ENCODE measurements at regions not wholly inside any gene's neighbourhood (a gene's known extent, or its start where the extent isn't known, plus 50 kb on each side); places are given as distances from the start of the nearest gene placed in this dataset.

DNA sequence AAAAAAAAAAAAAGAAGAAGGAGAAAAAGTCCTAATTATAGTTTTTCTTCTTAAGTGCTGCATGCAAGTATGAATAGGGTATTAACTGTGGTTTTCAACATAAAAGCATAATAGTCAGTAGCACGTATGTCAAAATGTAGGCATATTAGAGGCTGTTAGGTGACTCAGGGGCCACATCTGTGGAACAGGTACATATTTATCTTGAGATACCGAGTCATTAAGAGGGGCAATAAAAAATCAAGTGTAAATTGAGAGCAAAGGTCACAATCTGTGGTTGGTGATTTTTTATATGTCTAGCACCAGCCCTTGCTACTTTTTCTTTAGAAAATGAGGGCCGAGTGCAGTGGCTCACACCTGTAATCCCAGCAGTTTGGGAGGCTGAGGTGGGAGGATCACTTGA is 1113.8 kb upstream of the RBFOX1 start:
- Histone ChIP-seq H3K9ac (ENCODE audit: low read depth in 2 of 2, low read length in 2 of 2) (no peak overlapping the region), H3K4me1 (peaks cover 5% of the 10 kb centered on the region), H3K4me3 (no peak overlapping the region), H3K27me3 (no peaks in the 10 kb centered on the region), H3K36me3 (no peaks in the 10 kb centered on the region), H3K9me3 (no peaks in the 10 kb centered on the region), H3K27ac (no peak overlapping the region)
- intact Hi-C loops (cut with DNase I), result no loop called here
- TF ChIP-seq, protein P1, sequence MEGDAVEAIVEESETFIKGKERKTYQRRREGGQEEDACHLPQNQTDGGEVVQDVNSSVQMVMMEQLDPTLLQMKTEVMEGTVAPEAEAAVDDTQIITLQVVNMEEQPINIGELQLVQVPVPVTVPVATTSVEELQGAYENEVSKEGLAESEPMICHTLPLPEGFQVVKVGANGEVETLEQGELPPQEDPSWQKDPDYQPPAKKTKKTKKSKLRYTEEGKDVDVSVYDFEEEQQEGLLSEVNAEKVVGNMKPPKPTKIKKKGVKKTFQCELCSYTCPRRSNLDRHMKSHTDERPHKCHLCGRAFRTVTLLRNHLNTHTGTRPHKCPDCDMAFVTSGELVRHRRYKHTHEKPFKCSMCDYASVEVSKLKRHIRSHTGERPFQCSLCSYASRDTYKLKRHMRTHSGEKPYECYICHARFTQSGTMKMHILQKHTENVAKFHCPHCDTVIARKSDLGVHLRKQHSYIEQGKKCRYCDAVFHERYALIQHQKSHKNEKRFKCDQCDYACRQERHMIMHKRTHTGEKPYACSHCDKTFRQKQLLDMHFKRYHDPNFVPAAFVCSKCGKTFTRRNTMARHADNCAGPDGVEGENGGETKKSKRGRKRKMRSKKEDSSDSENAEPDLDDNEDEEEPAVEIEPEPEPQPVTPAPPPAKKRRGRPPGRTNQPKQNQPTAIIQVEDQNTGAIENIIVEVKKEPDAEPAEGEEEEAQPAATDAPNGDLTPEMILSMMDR (IDR thresholded peaks at IDR 0.05), result no peak
- DNase-seq, result peak; percentile 33

DNA sequence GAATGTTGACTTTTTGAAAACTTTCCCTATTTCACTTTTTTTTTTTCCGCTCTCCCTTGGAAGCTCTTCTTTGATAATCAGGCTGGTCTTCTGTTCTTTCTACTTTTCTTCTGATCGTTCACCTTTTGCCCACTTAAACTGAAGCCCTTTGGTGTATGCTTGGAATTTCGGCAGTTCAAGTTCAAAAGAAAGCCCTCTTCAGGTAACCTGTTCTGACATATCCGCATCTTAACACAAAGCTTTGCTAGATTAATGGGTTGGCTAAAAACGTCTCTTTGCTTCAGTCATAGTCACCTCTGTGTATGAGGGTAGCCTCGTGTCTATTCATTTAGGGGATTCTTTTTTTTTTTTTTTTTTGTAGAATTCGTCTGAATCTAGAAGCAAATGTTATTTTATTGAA is 1115.8 kb upstream of the RBFOX1 start:
- Histone ChIP-seq H3K4me1 (peaks cover 5% of the 10 kb centered on the region), H3K4me3 (no peak overlapping the region), H3K36me3 (no peaks in the 10 kb centered on the region), H3K27me3 (no peaks in the 10 kb centered on the region), H3K9me3 (no peaks in the 10 kb centered on the region), H3K27ac (no peak overlapping the region), H3K9ac (ENCODE audit: low read depth in 2 of 2, low read length in 2 of 2) (no peak overlapping the region)
- DNase-seq, result no peak
- intact Hi-C loops (cut with DNase I), result no loop called here
- TF ChIP-seq, protein P1 (IDR thresholded peaks at IDR 0.05), result no peak

DNA sequence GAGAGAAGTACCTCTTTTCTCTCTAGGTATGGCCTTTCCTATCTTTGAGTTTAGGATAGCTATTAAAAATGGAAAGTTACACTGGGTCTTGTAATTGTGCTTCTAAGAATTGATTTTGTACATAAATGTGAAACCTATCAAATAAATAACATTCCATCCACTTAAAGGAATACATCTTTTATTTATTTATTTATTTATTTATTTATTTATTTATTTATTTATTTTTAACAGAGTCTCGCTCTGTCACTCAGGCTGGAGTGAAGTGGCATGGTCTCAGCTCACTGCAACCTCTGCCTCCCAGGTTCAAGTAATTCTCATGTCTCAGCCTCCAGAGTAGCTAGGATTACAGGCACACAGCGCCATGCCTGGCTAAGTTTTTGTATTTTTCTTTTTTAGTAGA is 1114.0 kb upstream of the EEF2KMT start:
- Histone ChIP-seq H3K9ac (ENCODE audit: low read depth in 2 of 2, low read length in 2 of 2) (no peak overlapping the region), H3K27ac (no peak overlapping the region), H3K4me3 (no peak overlapping the region), H3K9me3 (no peaks in the 10 kb centered on the region), H3K27me3 (no peaks in the 10 kb centered on the region), H3K36me3 (no peaks in the 10 kb centered on the region), H3K4me1 (no peaks in the 10 kb centered on the region)
- TF ChIP-seq, protein P1 (IDR thresholded peaks at IDR 0.05), result no peak
- intact Hi-C loops (cut with DNase I), result no loop called here
- no peak for DNase-seq

DNA sequence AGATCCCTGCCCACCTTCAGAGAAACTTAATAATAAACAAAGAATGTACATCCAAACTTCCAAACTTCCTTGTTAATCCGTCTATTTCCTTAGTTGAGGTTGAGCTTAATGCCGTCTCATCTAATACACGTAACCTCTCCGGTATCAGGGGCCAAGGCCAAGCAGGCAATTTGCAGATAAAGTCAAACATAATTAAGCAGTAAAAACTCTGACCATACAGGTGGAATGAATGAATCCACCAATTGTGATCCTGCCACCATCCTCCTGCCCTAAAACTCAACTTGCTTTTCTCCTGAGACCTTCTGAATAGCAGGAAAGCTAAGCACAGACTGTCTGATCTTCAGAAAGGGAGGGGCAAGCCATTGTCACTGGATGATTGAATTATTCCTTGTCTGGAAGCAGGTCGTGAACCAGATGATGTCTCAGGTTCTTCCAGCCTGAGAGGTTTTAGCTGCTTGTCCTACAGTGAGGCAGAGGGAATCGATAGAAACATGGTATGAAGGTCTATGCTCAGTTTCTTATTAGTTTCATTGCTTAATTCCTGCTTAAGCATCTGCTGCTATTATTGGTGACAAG is 1111.8 kb upstream of the EEF2KMT start:
- DNase-seq, result peak; percentile 79
- peak overlapping the region; percentile 69 for H3K27ac ChIP-seq
- intact Hi-C loops (cut with DNase I), result no loop called here

DNA sequence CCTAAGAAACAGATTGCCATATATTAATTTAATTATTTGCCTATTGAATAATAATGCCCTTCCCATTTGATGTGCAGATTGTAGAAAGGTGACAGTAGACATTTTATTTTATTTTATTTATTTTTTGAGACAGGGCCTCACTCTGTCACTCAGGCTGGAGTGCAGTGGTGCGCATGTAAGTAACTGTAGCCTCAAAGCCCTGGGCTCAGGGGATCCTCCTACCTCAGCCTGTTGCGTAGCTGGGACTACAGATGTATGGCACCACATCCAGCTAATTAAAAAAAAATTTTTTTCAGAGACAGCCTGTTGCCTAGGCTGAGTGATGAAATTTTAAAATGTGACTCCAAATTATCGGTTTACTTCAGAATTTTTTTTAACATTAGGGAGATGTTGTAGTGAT is 1110.0 kb upstream of the EEF2KMT start:
- intact Hi-C loops (cut with DNase I), result no loop called here
- no peaks in the 10 kb centered on the region for H3K36me3 ChIP-seq
- no peak overlapping the region for H3K27ac ChIP-seq
- no peaks in the 10 kb centered on the region for H3K4me1 ChIP-seq
- no peak for DNase-seq
- H3K9me3 ChIP-seq, result no peaks in the 10 kb centered on the region
- no peak overlapping the region for H3K4me3 ChIP-seq
- no peak overlapping the region for H3K9ac ChIP-seq (ENCODE audit: low read depth in 2 of 2, low read length in 2 of 2)
- TF ChIP-seq, protein P1 (IDR thresholded peaks at IDR 0.05), result no peak
- no peaks in the 10 kb centered on the region for H3K27me3 ChIP-seq

More for the DNA sequence above, 1111.8 kb upstream of the EEF2KMT start:
- H3K9me3 ChIP-seq, result no peaks in the 10 kb centered on the region
- TF ChIP-seq, protein P1 (IDR thresholded peaks at IDR 0.05), result no peak
- H3K9ac ChIP-seq (ENCODE audit: low read depth in 2 of 2, low read length in 2 of 2), result no peak overlapping the region
- H3K4me1 ChIP-seq, result no peaks in the 10 kb centered on the region
- no peak overlapping the region for H3K4me3 ChIP-seq
- no peaks in the 10 kb centered on the region for H3K36me3 ChIP-seq
- H3K27me3 ChIP-seq, result no peaks in the 10 kb centered on the region

Data from colonic mucosa (tissue), 4 donors.